MCF 10A (cell line): ENCODE measurements at regions not wholly inside any gene's neighbourhood (a gene's known extent, or its start where the extent isn't known, plus 50 kb on each side); places are given as distances from the start of the nearest gene placed in this dataset.

ENCODE experiments used
- BruUV-seq: library from RNA; stranded (reverse); fragments of 400-500 nt; replicated peaks from 2 replicates; lab custom pipeline; 2021; lab: Mats Ljungman, UMichigan
- CTCF ChIA-PET: fragments of 300-600 bp; sonication (Branson Sonifier 250); formaldehyde crosslinking; extraction: SDS; loops from one replicate; lab custom pipeline; 2021; ENCODE audit warnings: antibody characterized with exemption, inconsistent platforms; lab: Yijun Ruan, JAX
- POLR2A ChIA-PET: fragments of 300-600, 350-650 bp; sonication (Branson Sonifier 250); formaldehyde crosslinking; extraction: SDS; loops from one replicate; lab custom pipeline; 2020; ENCODE audit warnings: antibody characterized with exemption, inconsistent platforms; lab: Yijun Ruan, JAX
- DNase-seq: peaks from one replicate; pipeline ENCODE4 v3.0.0-alpha.2; 2018; ENCODE audit not compliant: unreplicated experiment
- H3K27ac Mint-ChIP-seq: one replicate; pipeline ENCODE4 v1.8.0; 2022; ENCODE audit warnings: mild to moderate bottlenecking, low read depth, mixed read lengths; ENCODE audit not compliant: unreplicated experiment
- H3K27me3 Mint-ChIP-seq: one replicate; pipeline ENCODE4 v1.8.0; 2022; ENCODE audit warnings: mixed read lengths; ENCODE audit not compliant: insufficient read depth, unreplicated experiment
- H3K36me3 Mint-ChIP-seq: one replicate; pipeline ENCODE4 v1.8.0; 2022; ENCODE audit warnings: mild to moderate bottlenecking, moderate library complexity, mixed read lengths; ENCODE audit not compliant: insufficient read depth, unreplicated experiment
- H3K4me1 Mint-ChIP-seq: one replicate; pipeline ENCODE4 v1.8.0; 2022; ENCODE audit warnings: mixed read lengths; ENCODE audit not compliant: insufficient read depth, unreplicated experiment
- H3K4me3 Mint-ChIP-seq: one replicate; pipeline ENCODE4 v1.8.0; 2022; ENCODE audit warnings: mild to moderate bottlenecking, moderate library complexity, mixed read lengths; ENCODE audit not compliant: unreplicated experiment
- H3K9me3 Mint-ChIP-seq: one replicate; pipeline ENCODE4 v1.8.0; 2022; ENCODE audit warnings: mixed read lengths; ENCODE audit not compliant: unreplicated experiment
- CTCF ChIP-seq: fragments of 200-600 bp; IDR thresholded peaks from one replicate; pipeline ENCODE4 v1.8.0; 2022; ENCODE audit warnings: antibody characterized with exemption, mild to moderate bottlenecking; ENCODE audit not compliant: unreplicated experiment
- intact Hi-C: fragments of 100-400 bp; cut with micrococcal nuclease; formaldehyde crosslinking; loops from 2 replicates; pipeline ENCODE4 v1.14.1; 2022

GRCh38 chr3:64830681-64831080 is 142.9 kb upstream of the ADAMTS9 start:
- Mint-ChIP-seq H3K27ac (no peak overlapping the region), H3K9me3 (no peaks in the 10 kb centered on the region), H3K27me3 (no peaks in the 10 kb centered on the region), H3K4me1 (no peaks in the 10 kb centered on the region), H3K4me3 (no peak overlapping the region), H3K36me3 (no peaks in the 10 kb centered on the region)
- TF ChIP-seq CTCF: no peak
- BruUV-seq: no TSS peak
- no peak for DNase-seq
- POLR2A ChIA-PET: no interaction called here
- CTCF ChIA-PET: interaction anchor here (0.6 to 1.0 kb wide), 2 partner anchors 13 to 22 kb away, joined by 3 read pairs; no protein-coding TSS in a partner anchor
- intact Hi-C loops: no loop called here

GRCh38 chr3:64829331-64829730 is 141.5 kb upstream of the ADAMTS9 start:
- H3K36me3 Mint-ChIP-seq: no peaks in the 10 kb centered on the region
- H3K27ac Mint-ChIP-seq: no peak overlapping the region
- H3K4me1 Mint-ChIP-seq: no peaks in the 10 kb centered on the region
- intact Hi-C loops: no loop called here
- ChIA-PET CTCF (interaction anchor here (0.6 to 1.7 kb wide), 2 partner anchors 9 to 721 kb away, joined by 3 read pairs; no protein-coding TSS in a partner anchor), POLR2A (no interaction called here)
- no peak overlapping the region for H3K4me3 Mint-ChIP-seq
- H3K27me3 Mint-ChIP-seq: no peaks in the 10 kb centered on the region
- H3K9me3 Mint-ChIP-seq: no peaks in the 10 kb centered on the region
- no peak for DNase-seq
- no peak for TF ChIP-seq CTCF
- no TSS peak for BruUV-seq

GRCh38 chr3:64828276-64828675 is 140.5 kb upstream of the ADAMTS9 start:
- no peak for TF ChIP-seq CTCF
- CTCF ChIA-PET: interaction anchor here (0.7 kb wide), 1 partner anchor 387 kb away, joined by 3 read pairs; no protein-coding TSS in a partner anchor
- H3K27me3 Mint-ChIP-seq: no peaks in the 10 kb centered on the region

DNA sequence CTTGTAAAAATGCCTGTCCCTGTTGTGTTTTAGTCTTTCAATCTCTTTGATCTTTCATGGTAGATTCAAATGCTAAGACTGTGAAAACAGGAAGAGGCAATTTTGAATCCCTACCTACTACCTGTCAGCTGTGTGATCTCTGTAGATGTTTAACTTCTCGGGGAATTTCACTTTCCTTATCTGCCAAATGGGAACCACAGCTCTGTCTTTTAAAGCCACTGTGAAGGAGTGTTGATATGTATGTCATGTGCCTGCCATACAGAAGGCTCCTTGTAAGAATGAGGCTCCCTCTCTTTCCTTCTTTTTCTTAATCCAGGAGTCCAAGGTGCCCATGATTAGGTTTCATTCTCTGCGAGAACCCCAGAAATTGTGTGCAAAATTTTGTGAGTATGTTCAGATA is 139.6 kb upstream of the ADAMTS9 start:
- no TSS peak for BruUV-seq
- Mint-ChIP-seq H3K27me3 (no peaks in the 10 kb centered on the region), H3K36me3 (no peaks in the 10 kb centered on the region), H3K27ac (no peak overlapping the region), H3K4me1 (no peaks in the 10 kb centered on the region), H3K9me3 (no peaks in the 10 kb centered on the region), H3K4me3 (no peak overlapping the region)
- ChIA-PET POLR2A (no interaction called here), CTCF (no interaction called here)
- intact Hi-C loops: no loop called here
- DNase-seq: no peak
- no peak for TF ChIP-seq CTCF

More at GRCh38 chr3:64828276-64828675, 140.5 kb upstream of the ADAMTS9 start:
- POLR2A ChIA-PET: no interaction called here
- Mint-ChIP-seq H3K36me3 (no peaks in the 10 kb centered on the region), H3K4me1 (no peaks in the 10 kb centered on the region), H3K4me3 (no peak overlapping the region), H3K9me3 (no peaks in the 10 kb centered on the region), H3K27ac (no peak overlapping the region)
- no TSS peak for BruUV-seq
- DNase-seq: no peak
- intact Hi-C loops: no loop called here
